ENCODE measurements at regions not wholly inside any gene's neighbourhood (a gene's known extent, or its start where the extent isn't known, plus 50 kb on each side); places are given as distances from the start of the nearest gene placed in this dataset.

DNA sequence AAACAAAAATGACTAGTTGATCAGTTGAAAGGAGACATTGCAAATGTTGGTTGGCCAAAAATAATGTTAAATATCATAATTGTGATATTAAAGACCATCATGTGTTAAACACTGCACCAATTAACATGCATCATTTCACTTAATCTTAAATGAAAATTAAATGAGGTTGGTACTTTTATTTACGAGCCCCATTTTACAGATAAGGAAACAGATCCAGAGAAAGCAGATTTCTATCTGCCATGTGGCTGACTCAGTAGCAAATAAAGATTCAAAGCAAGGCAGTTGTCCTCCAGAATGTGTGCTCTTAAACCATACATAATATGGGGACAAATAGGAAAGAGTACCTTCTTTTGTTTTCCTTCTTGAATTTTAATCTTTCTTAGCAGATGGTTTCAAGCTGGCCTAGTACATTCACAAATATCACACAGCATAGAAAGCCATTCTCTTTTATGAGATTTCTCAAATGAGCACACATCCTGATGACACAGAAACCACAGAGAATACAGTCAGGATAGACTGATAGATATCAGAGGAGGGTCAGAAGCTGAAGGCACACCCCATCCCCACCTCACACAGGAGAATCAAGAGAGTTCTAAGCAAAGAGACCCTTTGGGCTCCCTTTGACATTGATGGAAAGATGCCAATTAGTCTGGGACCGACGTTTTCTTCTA lies 647.9 kb upstream of the CAMK1G start:
- Mint-ChIP-seq H3K4me3 (ENCODE audit: unreplicated experiment) (no peak overlapping the region), H3K27me3 (ENCODE audit: insufficient read depth, unreplicated experiment) (peaks cover 23% of the 10 kb centered on the region), H3K9me3 (ENCODE audit: unreplicated experiment) (no peaks in the 10 kb centered on the region), H3K36me3 (ENCODE audit: insufficient read depth, unreplicated experiment) (no peaks in the 10 kb centered on the region), H3K27ac (ENCODE audit: unreplicated experiment) (no peak overlapping the region), H3K4me1 (ENCODE audit: low read depth, unreplicated experiment) (no peaks in the 10 kb centered on the region)
- no TSS peak for BruUV-seq (replicated peaks)
- Histone ChIP-seq H3K9me3 (no peaks in the 10 kb centered on the region), H3K27me3 (replicated peaks; ENCODE audit: control insufficient read depth, insufficient read depth, low read length) (no peaks in the 10 kb centered on the region; the same call in 1 of the 2 replicates), H3K4me1 (no peaks in the 10 kb centered on the region), H3K4me3 (ENCODE audit: low read depth, low read length) (no peak overlapping the region), H3K36me3 (ENCODE audit: control insufficient read depth, insufficient read depth, low read length) (no peaks in the 10 kb centered on the region)
- intact Hi-C loops (cut with micrococcal nuclease; ENCODE audit: unreplicated experiment), result no loop called here
- TF ChIP-seq, protein P1, sequence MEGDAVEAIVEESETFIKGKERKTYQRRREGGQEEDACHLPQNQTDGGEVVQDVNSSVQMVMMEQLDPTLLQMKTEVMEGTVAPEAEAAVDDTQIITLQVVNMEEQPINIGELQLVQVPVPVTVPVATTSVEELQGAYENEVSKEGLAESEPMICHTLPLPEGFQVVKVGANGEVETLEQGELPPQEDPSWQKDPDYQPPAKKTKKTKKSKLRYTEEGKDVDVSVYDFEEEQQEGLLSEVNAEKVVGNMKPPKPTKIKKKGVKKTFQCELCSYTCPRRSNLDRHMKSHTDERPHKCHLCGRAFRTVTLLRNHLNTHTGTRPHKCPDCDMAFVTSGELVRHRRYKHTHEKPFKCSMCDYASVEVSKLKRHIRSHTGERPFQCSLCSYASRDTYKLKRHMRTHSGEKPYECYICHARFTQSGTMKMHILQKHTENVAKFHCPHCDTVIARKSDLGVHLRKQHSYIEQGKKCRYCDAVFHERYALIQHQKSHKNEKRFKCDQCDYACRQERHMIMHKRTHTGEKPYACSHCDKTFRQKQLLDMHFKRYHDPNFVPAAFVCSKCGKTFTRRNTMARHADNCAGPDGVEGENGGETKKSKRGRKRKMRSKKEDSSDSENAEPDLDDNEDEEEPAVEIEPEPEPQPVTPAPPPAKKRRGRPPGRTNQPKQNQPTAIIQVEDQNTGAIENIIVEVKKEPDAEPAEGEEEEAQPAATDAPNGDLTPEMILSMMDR (IDR thresholded peaks at IDR 0.05; ENCODE audit: insufficient read depth in 1 of 2, low read depth in 1 of 2, low read length in 1 of 2, severe bottlenecking in 1 of 2, unreplicated experiment in 1 of 2), result no peak
- DNase-seq, result no peak
- ChIA-PET CTCF (no interaction called here), POLR2A (no interaction called here)

DNA sequence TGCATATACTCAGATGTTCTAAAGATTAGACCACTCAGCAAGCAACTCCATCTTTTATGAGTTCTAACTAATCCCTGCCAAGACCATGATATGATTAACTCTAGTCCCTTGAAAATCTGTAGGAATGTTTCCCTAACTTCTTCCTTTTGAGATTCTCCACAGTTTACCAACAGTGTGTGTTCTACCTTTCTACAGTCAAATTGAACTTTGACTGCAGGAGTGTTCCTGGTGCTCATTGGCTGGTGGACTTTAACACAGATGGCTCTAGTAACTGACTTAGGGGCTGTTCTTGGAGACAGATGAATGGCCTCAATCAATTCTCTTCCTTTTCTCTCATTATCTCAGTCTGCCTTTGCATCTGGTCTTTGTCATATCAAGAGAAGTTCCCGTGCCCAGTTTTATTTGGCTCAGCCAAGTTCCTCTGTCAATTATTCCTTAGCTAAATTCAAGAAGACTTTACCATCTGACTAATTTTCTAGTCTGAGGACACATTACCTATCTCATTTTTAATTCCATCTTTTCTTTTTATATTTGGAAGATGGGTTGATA lies 643.9 kb upstream of the CAMK1G start:
- H3K4me1 Mint-ChIP-seq (ENCODE audit: low read depth, unreplicated experiment), result no peaks in the 10 kb centered on the region
- no TSS peak for BruUV-seq (replicated peaks)
- no peaks in the 10 kb centered on the region for H3K9me3 Mint-ChIP-seq (ENCODE audit: unreplicated experiment)
- H3K4me3 Mint-ChIP-seq (ENCODE audit: unreplicated experiment), result no peak overlapping the region
- Histone ChIP-seq H3K27me3 (replicated peaks; ENCODE audit: control insufficient read depth, insufficient read depth, low read length) (no peaks in the 10 kb centered on the region), H3K36me3 (ENCODE audit: control insufficient read depth, insufficient read depth, low read length) (no peaks in the 10 kb centered on the region), H3K9me3 (no peaks in the 10 kb centered on the region), H3K4me3 (ENCODE audit: low read depth, low read length) (no peak overlapping the region), H3K4me1 (no peaks in the 10 kb centered on the region)
- no peaks in the 10 kb centered on the region for H3K36me3 Mint-ChIP-seq (ENCODE audit: insufficient read depth, unreplicated experiment)
- TF ChIP-seq, protein P1 (IDR thresholded peaks at IDR 0.05; ENCODE audit: insufficient read depth in 1 of 2, low read depth in 1 of 2, low read length in 1 of 2, severe bottlenecking in 1 of 2, unreplicated experiment in 1 of 2), result no peak
- CTCF ChIA-PET, result no interaction called here
- intact Hi-C loops (cut with micrococcal nuclease; ENCODE audit: unreplicated experiment), result no loop called here
- DNase-seq, result no peak
- POLR2A ChIA-PET, result no interaction called here
- no peak overlapping the region for H3K27ac Mint-ChIP-seq (ENCODE audit: unreplicated experiment)
- H3K27me3 Mint-ChIP-seq (ENCODE audit: insufficient read depth, unreplicated experiment), result peaks cover 15% of the 10 kb centered on the region

DNA sequence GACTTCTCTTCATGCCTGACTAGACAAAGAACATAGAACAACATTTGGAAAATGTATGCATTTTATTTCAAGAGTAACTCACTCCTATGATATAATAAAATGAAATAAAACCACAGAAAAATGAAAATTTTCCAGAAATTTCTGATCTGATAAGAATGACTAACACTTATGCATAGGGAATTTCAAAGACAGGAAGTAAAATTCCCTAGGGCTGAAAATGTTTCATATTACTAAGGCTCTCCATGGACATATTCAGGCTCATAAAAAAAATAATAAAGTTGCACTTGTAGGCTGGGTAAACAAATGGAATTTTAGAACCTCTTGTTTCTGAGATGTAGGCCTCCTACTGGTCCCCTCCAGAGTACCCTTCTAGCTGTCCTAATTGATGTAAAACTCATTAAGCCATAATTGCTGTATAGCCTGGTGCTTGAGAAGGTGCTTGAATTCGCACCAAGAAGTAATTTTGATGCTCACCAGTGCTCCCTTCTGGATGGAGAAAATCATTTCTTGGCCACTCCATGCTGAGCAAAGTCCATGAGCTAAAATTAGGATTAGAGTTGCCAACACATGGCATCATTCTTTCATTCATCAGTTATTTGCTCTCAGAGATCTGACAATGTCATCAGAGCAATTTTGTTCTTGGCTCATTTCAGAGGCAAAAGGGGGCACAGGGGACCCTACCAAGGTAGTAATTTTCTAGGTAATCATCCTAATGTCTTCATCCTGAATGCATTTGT lies 641.0 kb upstream of the CAMK1G start:
- Mint-ChIP-seq H3K27me3 (ENCODE audit: insufficient read depth, unreplicated experiment) (peaks cover 20% of the 10 kb centered on the region), H3K36me3 (ENCODE audit: insufficient read depth, unreplicated experiment) (no peaks in the 10 kb centered on the region), H3K9me3 (ENCODE audit: unreplicated experiment) (no peaks in the 10 kb centered on the region), H3K27ac (ENCODE audit: unreplicated experiment) (no peak overlapping the region), H3K4me3 (ENCODE audit: unreplicated experiment) (no peak overlapping the region), H3K4me1 (ENCODE audit: low read depth, unreplicated experiment) (no peaks in the 10 kb centered on the region)
- no TSS peak for BruUV-seq (replicated peaks)
- CTCF ChIA-PET, result no interaction called here
- POLR2A ChIA-PET, result no interaction called here
- Histone ChIP-seq H3K4me3 (ENCODE audit: low read depth, low read length) (no peak overlapping the region), H3K9me3 (no peaks in the 10 kb centered on the region), H3K36me3 (ENCODE audit: control insufficient read depth, insufficient read depth, low read length) (no peaks in the 10 kb centered on the region), H3K4me1 (no peaks in the 10 kb centered on the region), H3K27me3 (replicated peaks; ENCODE audit: control insufficient read depth, insufficient read depth, low read length) (no peaks in the 10 kb centered on the region)
- intact Hi-C loops (cut with micrococcal nuclease; ENCODE audit: unreplicated experiment), result no loop called here
- no peak for DNase-seq
- TF ChIP-seq, protein P1 (IDR thresholded peaks at IDR 0.05; ENCODE audit: insufficient read depth in 1 of 2, low read depth in 1 of 2, low read length in 1 of 2, severe bottlenecking in 1 of 2, unreplicated experiment in 1 of 2), result no peak

Data from Caco-2 (cell line).